SK-N-MC (cell line): ENCODE measurements at regions not wholly inside any gene's neighbourhood (a gene's known extent, or its start where the extent isn't known, plus 50 kb on each side); places are given as distances from the start of the nearest gene placed in this dataset.

Experiments used
- DNase-seq: peaks from one replicate; pipeline ENCODE4 v3.0.0-alpha.2; 2011; ENCODE audit warnings: low read depth, low spot score
- H3K27ac ChIP-seq: fragments of 200-600 bp; sonication (generic); 2 replicates; pipeline ENCODE4 v1.5.1; 2016; ENCODE audit warnings: mixed run types
- H3K36me3 ChIP-seq: fragments of 200-600 bp; sonication (generic); 2 replicates; pipeline ENCODE4 v1.6.1; 2017; ENCODE audit warnings: antibody characterized with exemption, low read length, mixed read lengths; ENCODE audit not compliant: insufficient read depth
- H3K4me3 ChIP-seq: fragments of 200-600 bp; sonication (generic); 2 replicates; pipeline ENCODE4 v1.5.1; 2016
- H3K9ac ChIP-seq: fragments of 200-600 bp; sonication (generic); 2 replicates; pipeline ENCODE4 v1.8.0; 2017; ENCODE audit warnings: mixed run types, mixed read lengths; ENCODE audit not compliant: insufficient read length
- H3K9me3 ChIP-seq: fragments of 200-600 bp; sonication (generic); 2 replicates; pipeline ENCODE4 v1.6.1; 2017; ENCODE audit warnings: low read depth, mild to moderate bottlenecking, antibody characterized with exemption, low read length, moderate library complexity, mixed read lengths
- EZH2 ChIP-seq: fragments of 200-600 bp; sonication (generic); IDR thresholded peaks from one replicate; pipeline ENCODE4 v1.6.1; 2017; ENCODE audit warnings: antibody characterized with exemption
- FOXP2 ChIP-seq: optimal IDR thresholded peaks from 2 replicates; pipeline ENCODE3; 2011; ENCODE audit warnings: mild to moderate bottlenecking, moderate library complexity; ENCODE audit not compliant: insufficient read depth; ENCODE audit errors: extremely low read length, control extremely low read depth
- POLR2AphosphoS5 ChIP-seq: IDR thresholded peaks from 2 replicates; pipeline ENCODE4 v1.6.1; 2012; ENCODE audit warnings: mild to moderate bottlenecking, low read depth, low read length, borderline replicate concordance

GRCh38 chr6:56869346-56869745 lies 85.6 kb upstream of the BEND6 start:
- H3K36me3 ChIP-seq: no peaks in the 10 kb centered on the region
- no peak for DNase-seq
- TF ChIP-seq EZH2: no peak
- H3K27ac ChIP-seq: no peak overlapping the region
- H3K4me3 ChIP-seq: no peak overlapping the region
- H3K9ac ChIP-seq: no peak overlapping the region
- H3K9me3 ChIP-seq: no peaks in the 10 kb centered on the region

- Histone ChIP-seq H3K27ac (no peak overlapping the region), H3K4me3 (no peak overlapping the region), H3K9ac (no peak overlapping the region), H3K9me3 (no peaks in the 10 kb centered on the region), H3K36me3 (no peaks in the 10 kb centered on the region)
- DNase-seq: no peak
- TF ChIP-seq POLR2AphosphoS5: no peak
These were observed 86.2 kb upstream of the BEND6 start for GRCh38 chr6:56868687-56869086.

DNA sequence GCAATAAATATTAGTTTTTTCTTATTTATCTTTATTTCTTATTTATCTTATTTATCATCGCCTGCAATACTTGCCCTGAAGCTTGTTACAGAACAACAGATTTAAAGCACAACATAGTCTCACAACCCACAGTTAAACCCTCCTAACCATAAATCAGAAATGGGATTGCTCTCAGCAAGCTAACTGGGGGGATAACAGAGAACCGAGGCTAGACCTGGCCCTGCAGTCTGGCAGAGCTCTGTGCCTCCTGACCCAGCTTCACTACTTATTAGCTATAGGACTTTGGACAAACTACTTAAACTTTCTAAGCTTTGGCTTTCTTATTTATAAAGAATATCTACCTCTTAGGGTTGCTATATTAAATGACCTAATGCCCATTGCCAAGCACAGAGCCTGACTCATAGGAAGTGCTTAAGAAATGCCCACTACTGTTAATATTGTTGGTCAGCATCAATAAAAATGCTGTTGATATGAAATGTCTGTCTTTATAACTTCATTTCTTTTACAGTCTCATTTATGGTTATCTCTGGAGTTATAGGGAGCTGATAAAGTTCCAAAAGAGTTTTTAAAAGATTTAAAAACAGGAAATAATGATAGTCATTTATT lies 87.9 kb upstream of the BEND6 start:
- no peak for DNase-seq
- no peak overlapping the region for H3K4me3 ChIP-seq
- H3K9me3 ChIP-seq: no peaks in the 10 kb centered on the region
- H3K9ac ChIP-seq: no peak overlapping the region
- H3K27ac ChIP-seq: no peak overlapping the region
- TF ChIP-seq POLR2AphosphoS5 (no peak), EZH2 (no peak), FOXP2 (no peak)
- no peaks in the 10 kb centered on the region for H3K36me3 ChIP-seq

DNA sequence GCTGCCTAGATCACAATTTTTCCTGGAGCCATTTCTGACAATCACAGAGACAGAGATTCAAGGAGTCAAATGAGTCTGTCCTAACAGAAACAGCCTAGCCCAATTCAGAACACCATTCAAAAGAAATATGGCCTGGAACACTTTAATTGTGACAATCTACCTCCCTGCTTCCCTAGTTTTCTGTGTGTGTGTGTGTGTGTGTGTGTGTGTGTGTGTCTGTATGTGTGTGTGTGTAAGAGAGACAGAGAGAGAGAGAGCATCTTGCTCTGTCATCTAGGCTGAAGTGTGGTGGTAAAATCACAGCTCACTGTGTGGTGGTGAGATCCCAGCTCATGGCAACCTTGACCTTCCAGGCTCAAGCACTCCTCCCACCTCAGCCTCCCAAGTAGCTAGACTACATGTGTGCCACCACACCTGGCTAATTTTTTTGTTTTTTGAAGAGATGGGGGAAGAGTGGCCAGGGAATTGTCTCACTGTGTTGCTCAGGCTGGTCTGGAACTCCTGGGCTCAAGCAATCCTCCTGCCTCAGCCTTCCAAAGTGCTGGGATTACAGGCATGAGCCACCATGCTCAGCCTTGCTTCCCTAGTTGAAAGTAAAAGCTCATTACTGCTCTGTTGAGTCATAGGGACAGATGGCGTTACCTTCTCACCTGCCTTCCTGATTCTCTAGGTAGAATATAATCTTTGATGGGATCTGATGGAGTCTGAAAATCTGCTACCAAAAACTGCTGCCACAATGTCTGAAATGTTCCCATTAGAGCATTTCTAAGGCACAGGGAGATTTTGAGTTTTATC lies 89.6 kb upstream of the BEND6 start:
- Histone ChIP-seq H3K36me3 (no peaks in the 10 kb centered on the region), H3K27ac (no peak overlapping the region), H3K4me3 (no peak overlapping the region), H3K9me3 (no peaks in the 10 kb centered on the region), H3K9ac (no peak overlapping the region)
- TF ChIP-seq EZH2 (no peak), POLR2AphosphoS5 (no peak), FOXP2 (no peak)
- DNase-seq: no peak

DNA sequence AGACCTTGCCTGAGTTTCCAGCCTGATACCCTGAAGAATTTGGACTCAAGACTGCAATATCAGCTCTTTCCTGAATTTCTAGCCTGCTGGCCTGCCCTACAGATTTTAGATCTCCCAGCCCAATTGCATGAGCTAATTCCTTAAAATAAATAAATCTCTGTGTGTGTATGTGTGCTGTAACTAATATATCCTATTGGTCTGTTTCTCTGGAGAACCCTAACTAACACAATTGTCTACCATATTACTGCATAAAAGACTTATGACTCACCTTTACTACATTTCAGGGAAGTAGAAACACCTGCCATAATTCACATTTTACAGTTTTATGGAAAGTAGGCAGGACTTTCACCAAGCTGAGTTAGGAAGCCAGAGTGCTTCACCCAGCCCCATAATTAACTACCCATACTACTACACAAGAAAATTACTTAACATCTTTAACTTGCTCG lies 90.7 kb upstream of the BEND6 start:
- no peak overlapping the region for H3K4me3 ChIP-seq
- no peaks in the 10 kb centered on the region for H3K9me3 ChIP-seq
- no peak for TF ChIP-seq EZH2
- no peak for TF ChIP-seq POLR2AphosphoS5
- no peak for TF ChIP-seq FOXP2
- no peak overlapping the region for H3K27ac ChIP-seq
- DNase-seq: no peak
- no peak overlapping the region for H3K9ac ChIP-seq
- no peaks in the 10 kb centered on the region for H3K36me3 ChIP-seq

GRCh38 chr6:56863366-56863765 lies 91.5 kb upstream of the BEND6 start:
- TF ChIP-seq EZH2 (no peak), FOXP2 (no peak), POLR2AphosphoS5 (no peak)
- Histone ChIP-seq H3K9me3 (no peaks in the 10 kb centered on the region), H3K36me3 (no peaks in the 10 kb centered on the region), H3K4me3 (no peak overlapping the region), H3K27ac (no peak overlapping the region), H3K9ac (no peak overlapping the region)
- no peak for DNase-seq

GRCh38 chr6:56862415-56863175 lies 92.3 kb upstream of the BEND6 start:
- Histone ChIP-seq H3K9ac (no peak overlapping the region), H3K36me3 (no peaks in the 10 kb centered on the region), H3K27ac (no peak overlapping the region), H3K4me3 (no peak overlapping the region), H3K9me3 (no peaks in the 10 kb centered on the region)
- TF ChIP-seq POLR2AphosphoS5 (no peak), FOXP2 (no peak), EZH2 (no peak)
- no peak for DNase-seq

DNA sequence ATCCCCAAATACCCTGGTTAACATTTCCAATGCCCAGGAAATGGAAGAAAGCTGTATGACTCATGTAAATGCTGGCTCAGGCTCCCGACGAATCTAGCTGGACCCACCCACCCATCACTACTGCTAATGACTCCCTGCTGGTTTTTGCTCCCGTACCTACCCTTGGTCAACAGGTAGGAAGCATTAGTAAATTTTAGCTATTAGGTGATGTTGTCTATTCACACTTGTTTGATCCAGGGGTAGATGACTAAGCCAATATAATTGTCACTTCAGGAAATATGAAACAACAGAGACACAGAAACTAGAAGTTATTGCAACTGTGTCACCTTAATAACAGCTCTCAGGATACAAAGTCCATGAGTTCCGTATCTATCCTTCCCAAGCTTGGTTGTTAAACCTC lies 94.4 kb upstream of the BEND6 start:
- no peak overlapping the region for H3K27ac ChIP-seq
- no peak overlapping the region for H3K4me3 ChIP-seq
- H3K36me3 ChIP-seq: no peaks in the 10 kb centered on the region
- no peaks in the 10 kb centered on the region for H3K9me3 ChIP-seq
- DNase-seq: no peak
- TF ChIP-seq FOXP2 (no peak), EZH2 (no peak), POLR2AphosphoS5 (no peak)
- no peak overlapping the region for H3K9ac ChIP-seq
